ENCODE measurements at regions not wholly inside any gene's neighbourhood (a gene's known extent, or its start where the extent isn't known, plus 50 kb on each side); places are given as distances from the start of the nearest gene placed in this dataset.

DNA sequence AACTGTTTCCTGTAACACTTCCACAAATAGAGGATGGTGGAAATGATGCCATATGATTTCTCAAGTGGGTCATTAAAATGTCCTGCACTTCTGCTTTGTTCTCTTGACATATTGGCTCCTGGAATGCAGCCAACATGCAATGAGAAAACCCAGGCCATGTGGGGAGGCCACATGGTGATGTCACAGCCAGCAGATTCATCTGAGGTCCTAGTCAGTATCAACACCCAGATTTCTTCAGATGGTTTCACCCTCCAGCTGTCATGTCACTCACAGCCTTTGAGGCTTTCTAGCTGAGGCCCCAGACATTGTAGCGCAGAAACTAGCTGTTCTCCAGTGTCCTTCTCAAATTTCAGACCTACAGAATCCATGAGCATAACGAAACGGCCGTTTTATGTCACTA lies 102.3 kb upstream of the NUPR2 start:
- Histone ChIP-seq H3K56ac (replicated peaks; ENCODE audit: insufficient read length, low read depth, low read length) (no peak overlapping the region), H3K4ac (replicated peaks; ENCODE audit: insufficient read length, low read depth, low read length) (no peak overlapping the region), H4K5ac (ENCODE audit: insufficient read length, low read depth, low read length) (no peak overlapping the region), H3K27ac (ENCODE audit: low read depth, low read length) (no peak overlapping the region), H2AFZ (ENCODE audit: low read length) (no peak overlapping the region), H4K20me1 (replicated peaks in 1 of 2; ENCODE audit: control insufficient read depth in 1 of 2, insufficient read depth in 2 of 2, low read length in 2 of 2) (no peaks in the 10 kb centered on the region), H3K36me3 (ENCODE audit: control insufficient read depth in 2 of 4, insufficient read depth in 4 of 4, low read length in 3 of 4) (no peaks in the 10 kb centered on the region; a peak in 1 of 8 replicates), H3K4me2 (ENCODE audit: insufficient read depth in 1 of 2, low read depth in 2 of 2, low read length in 2 of 2) (no peak overlapping the region), H2BK5ac (ENCODE audit: low read depth, low read length) (no peak overlapping the region), H3K23me2 (ENCODE audit: low read depth, low read length) (no peaks in the 10 kb centered on the region; the same call in 1 of the 2 replicates), H3K9me3 (ENCODE audit: insufficient read depth in 2 of 2, low read depth in 1 of 2, low read length in 1 of 2) (peaks cover 57 to 90% of the 10 kb centered on the region in 2 experiments), H4K91ac (replicated peaks; ENCODE audit: insufficient read length, low read length) (no peak overlapping the region), H2BK120ac (replicated peaks; ENCODE audit: low read depth, low read length) (no peak overlapping the region), H3K23ac (ENCODE audit: insufficient read length) (no peak overlapping the region), H2AK5ac (ENCODE audit: low read depth, low read length) (no peak overlapping the region), H3K4me3 (ENCODE audit: extremely low read depth in 1 of 4, insufficient read depth in 2 of 4, low read depth in 3 of 4, low read length in 4 of 4) (no peak overlapping the region), H3K27me3 (replicated peaks in 1 of 4; ENCODE audit: control insufficient read depth in 3 of 4, extremely low read depth in 1 of 4, insufficient read depth in 3 of 4, low read length in 3 of 4) (no peaks in the 10 kb centered on the region), H3K9ac (replicated peaks in 1 of 4; ENCODE audit: extremely low read depth in 1 of 4, low read depth in 3 of 4, low read length in 3 of 4) (no peak overlapping the region), H2BK12ac (ENCODE audit: low read depth, low read length) (no peak overlapping the region), H3K18ac (ENCODE audit: extremely low read depth, low read length) (no peak overlapping the region), H4K8ac (ENCODE audit: extremely low read depth, insufficient read depth, low read length) (no peak overlapping the region), H3K79me2 (ENCODE audit: control insufficient read depth in 1 of 2, insufficient read depth in 2 of 2, low read length in 2 of 2) (no peaks in the 10 kb centered on the region), H3K14ac (ENCODE audit: insufficient read length) (no peak overlapping the region), H2BK15ac (ENCODE audit: low read length) (no peak overlapping the region), H3K4me1 (replicated peaks in 1 of 4; ENCODE audit: control insufficient read depth in 3 of 4, insufficient read depth in 4 of 4, low read length in 3 of 4) (no peaks in the 10 kb centered on the region), H3K79me1 (ENCODE audit: low read depth, low read length) (no peaks in the 10 kb centered on the region), H2BK20ac (ENCODE audit: low read length) (no peak overlapping the region)
- FAIRE-seq (no peak), DNase-seq (ENCODE audit: low read depth in 1 of 2, low spot score in 2 of 2) (no peak)
- ChIA-PET CTCF (ENCODE audit: partially characterized antibody) (no interaction called here), POLR2A (ENCODE audit: partially characterized antibody) (no interaction called here)
- 87% methylated on average over 4 of the region's 4 CpGs; no CpG with 5 or more reads in 1 of the 2 experiments for WGBS, 2 experiments (ENCODE audit: extremely low coverage in 1 of 2, insufficient coverage in 1 of 2, insufficient read length in 1 of 2, insufficient replicate concordance in 2 of 2, low coverage in 1 of 2, low lambda C conversion rate in 2 of 2, missing lambda C conversion rate in 1 of 2)
- no peak for TF ChIP-seq RBBP5 (IDR thresholded peaks at IDR 0.05; ENCODE audit: borderline replicate concordance, low read depth, low read length)
- TF ChIP-seq FOSL1 (IDR thresholded peaks at IDR 0.05; ENCODE audit: insufficient read depth, low read depth, low read length) = no peak
- no peak for TF ChIP-seq BCL11A (IDR thresholded peaks at IDR 0.05; ENCODE audit: low read depth in 2 of 2, low read length in 2 of 2)
- no peak for TF ChIP-seq CHD2 (IDR thresholded peaks at IDR 0.05; ENCODE audit: low read length)
- TF ChIP-seq TAF1 (IDR thresholded peaks at IDR 0.05; ENCODE audit: low read depth, low read length) = no peak
- TF ChIP-seq SRF (IDR thresholded peaks at IDR 0.05; ENCODE audit: low read depth, low read length) = no peak
- TF ChIP-seq GABPA (IDR thresholded peaks at IDR 0.05; ENCODE audit: borderline replicate concordance, insufficient read depth, low read length) = no peak
- TF ChIP-seq YY1 (IDR thresholded peaks at IDR 0.05; ENCODE audit: low read depth, low read length) = no peak
- no peak for TF ChIP-seq EZH2 (IDR thresholded peaks at IDR 0.05; ENCODE audit: low read depth, low read length, severe bottlenecking)
- no peak for TF ChIP-seq NRF1 (IDR thresholded peaks at IDR 0.05; ENCODE audit: low read depth, low read length)
- TF ChIP-seq POU5F1 (IDR thresholded peaks at IDR 0.05; ENCODE audit: low read depth, low read length) = no peak
- TF ChIP-seq, protein P1, sequence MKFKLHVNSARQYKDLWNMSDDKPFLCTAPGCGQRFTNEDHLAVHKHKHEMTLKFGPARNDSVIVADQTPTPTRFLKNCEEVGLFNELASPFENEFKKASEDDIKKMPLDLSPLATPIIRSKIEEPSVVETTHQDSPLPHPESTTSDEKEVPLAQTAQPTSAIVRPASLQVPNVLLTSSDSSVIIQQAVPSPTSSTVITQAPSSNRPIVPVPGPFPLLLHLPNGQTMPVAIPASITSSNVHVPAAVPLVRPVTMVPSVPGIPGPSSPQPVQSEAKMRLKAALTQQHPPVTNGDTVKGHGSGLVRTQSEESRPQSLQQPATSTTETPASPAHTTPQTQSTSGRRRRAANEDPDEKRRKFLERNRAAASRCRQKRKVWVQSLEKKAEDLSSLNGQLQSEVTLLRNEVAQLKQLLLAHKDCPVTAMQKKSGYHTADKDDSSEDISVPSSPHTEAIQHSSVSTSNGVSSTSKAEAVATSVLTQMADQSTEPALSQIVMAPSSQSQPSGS (IDR thresholded peaks at IDR 0.05; ENCODE audit: low read length) = no peak
- TF ChIP-seq SUZ12 (IDR thresholded peaks at IDR 0.05; ENCODE audit: low read length) = no peak
- TF ChIP-seq SP1 (IDR thresholded peaks at IDR 0.05; ENCODE audit: low read depth, low read length) = no peak

All from H1 (cell line).